ENCODE measurements at regions not wholly inside any gene's neighbourhood (a gene's known extent, or its start where the extent isn't known, plus 50 kb on each side); places are given as distances from the start of the nearest gene placed in this dataset.

DNA sequence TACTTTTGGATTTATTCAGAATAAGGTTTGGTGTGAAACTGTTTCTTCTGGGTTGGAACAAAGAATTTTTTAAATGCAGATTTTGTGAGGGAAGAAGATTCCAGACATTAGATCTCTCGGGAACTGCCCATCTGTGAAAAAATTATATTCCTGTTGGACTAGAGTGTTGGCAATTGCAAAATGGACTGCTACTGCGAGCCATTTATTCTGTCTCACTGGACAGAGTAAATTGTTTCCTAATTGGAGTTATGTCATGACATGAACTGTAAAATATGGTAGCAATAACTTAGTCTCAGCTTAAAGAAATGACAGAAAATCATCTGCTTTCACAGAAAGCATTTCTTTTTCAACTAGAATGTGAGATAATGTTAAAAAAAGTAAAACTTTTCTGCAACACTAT is 86.0 kb upstream of the MYCBP2 start:
- TF ChIP-seq CTCF (conservative IDR thresholded peaks at IDR 0.05; ENCODE audit: low read depth, low read length) = no peak
- TF ChIP-seq EZH2 (IDR thresholded peaks at IDR 0.05; ENCODE audit: low read length, unreplicated experiment) = no peak
- no peak for TF ChIP-seq EZH2phosphoT487 (IDR thresholded peaks at IDR 0.05; ENCODE audit: borderline replicate concordance, low read length)

Data from PC-3 (cell line).